ENCODE measurements at regions not wholly inside any gene's neighbourhood (a gene's known extent, or its start where the extent isn't known, plus 50 kb on each side); places are given as distances from the start of the nearest gene placed in this dataset.

GRCh38 chr4:180951312-180951711 is 1291.9 kb upstream of the TENM3 start:
- H3K4me3 ChIP-seq (replicated peaks in 1 of 3; ENCODE audit: low read depth in 2 of 3, low read length in 3 of 3): no peak overlapping the region
- no peak for DNase-seq
- intact Hi-C loops (cut with micrococcal nuclease): no loop called here
- H3K27me3 Mint-ChIP-seq (ENCODE audit: low read depth in 3 of 3): no peaks in the 10 kb centered on the region
- WGBS (ENCODE audit: insufficient coverage): no CpG with 5 or more reads among the region's 2 CpGs
- no peak overlapping the region for H2AFZ ChIP-seq (ENCODE audit: insufficient read depth, low read depth, low read length, poor library complexity, severe bottlenecking)
- no peaks in the 10 kb centered on the region for H4K20me1 ChIP-seq (ENCODE audit: insufficient read depth, low read length)
- TF ChIP-seq CTCF (IDR thresholded peaks at IDR 0.05): no peak
- no peak overlapping the region for H3K9ac ChIP-seq (ENCODE audit: insufficient read depth, low read length, poor library complexity, severe bottlenecking)
- no peaks in the 10 kb centered on the region for H3K36me3 Mint-ChIP-seq
- no peak overlapping the region for H3K27ac Mint-ChIP-seq
- no peaks in the 10 kb centered on the region for H3K4me1 ChIP-seq (ENCODE audit: control insufficient read depth in 1 of 2, insufficient read depth in 2 of 2, low read length in 2 of 2)
- H3K27me3 ChIP-seq (ENCODE audit: control insufficient read depth in 2 of 2, insufficient read depth in 2 of 2, low read length in 2 of 2): no peaks in the 10 kb centered on the region
- H3K27ac ChIP-seq (ENCODE audit: low read depth in 1 of 2, low read length in 2 of 2): no peak overlapping the region
- no peaks in the 10 kb centered on the region for H3K36me3 ChIP-seq (replicated peaks in 1 of 2; ENCODE audit: control insufficient read depth in 1 of 2, insufficient read depth in 2 of 2, low read length in 2 of 2)
- no peaks in the 10 kb centered on the region for H3K4me1 Mint-ChIP-seq
- no peaks in the 10 kb centered on the region for H3K9me3 Mint-ChIP-seq
- no peak overlapping the region for H3K4me3 Mint-ChIP-seq
- no peak overlapping the region for H3K4me2 ChIP-seq (replicated peaks; ENCODE audit: extremely low read depth, low read length, poor library complexity, severe bottlenecking)
- no peaks in the 10 kb centered on the region for H3K9me3 ChIP-seq (replicated peaks in 1 of 2; ENCODE audit: control insufficient read depth in 1 of 2, insufficient read depth in 1 of 2, low read length in 2 of 2)
- H3K79me2 ChIP-seq (ENCODE audit: insufficient read depth, low read length): no peaks in the 10 kb centered on the region

- no peaks in the 10 kb centered on the region for H3K36me3 ChIP-seq (replicated peaks in 1 of 2; ENCODE audit: control insufficient read depth in 1 of 2, insufficient read depth in 2 of 2, low read length in 2 of 2)
- no peaks in the 10 kb centered on the region for H3K4me1 ChIP-seq (ENCODE audit: control insufficient read depth in 1 of 2, insufficient read depth in 2 of 2, low read length in 2 of 2)
- WGBS (ENCODE audit: insufficient coverage): no CpG with 5 or more reads among the region's 4 CpGs
- no peak overlapping the region for H3K27ac ChIP-seq (ENCODE audit: low read depth in 1 of 2, low read length in 2 of 2)
- Mint-ChIP-seq H3K27me3 (ENCODE audit: low read depth in 3 of 3) (no peaks in the 10 kb centered on the region), H3K9me3 (no peaks in the 10 kb centered on the region), H3K4me3 (no peak overlapping the region), H3K36me3 (no peaks in the 10 kb centered on the region), H3K27ac (no peak overlapping the region), H3K4me1 (no peaks in the 10 kb centered on the region)
- no peak overlapping the region for H3K4me3 ChIP-seq (replicated peaks in 1 of 3; ENCODE audit: low read depth in 2 of 3, low read length in 3 of 3)
- intact Hi-C loops (cut with micrococcal nuclease): no loop called here
- no peak overlapping the region for H3K4me2 ChIP-seq (replicated peaks; ENCODE audit: extremely low read depth, low read length, poor library complexity, severe bottlenecking)
- no peaks in the 10 kb centered on the region for H3K27me3 ChIP-seq (ENCODE audit: control insufficient read depth in 2 of 2, insufficient read depth in 2 of 2, low read length in 2 of 2)
- no peaks in the 10 kb centered on the region for H3K9me3 ChIP-seq (replicated peaks in 1 of 2; ENCODE audit: control insufficient read depth in 1 of 2, insufficient read depth in 1 of 2, low read length in 2 of 2)
- no peaks in the 10 kb centered on the region for H4K20me1 ChIP-seq (ENCODE audit: insufficient read depth, low read length)
- H2AFZ ChIP-seq (ENCODE audit: insufficient read depth, low read depth, low read length, poor library complexity, severe bottlenecking): no peak overlapping the region
- no peak for DNase-seq
- TF ChIP-seq CTCF (IDR thresholded peaks at IDR 0.05): no peak
- H3K79me2 ChIP-seq (ENCODE audit: insufficient read depth, low read length): no peaks in the 10 kb centered on the region
- no peak overlapping the region for H3K9ac ChIP-seq (ENCODE audit: insufficient read depth, low read length, poor library complexity, severe bottlenecking)
Measured at GRCh38 chr4:180953572-180953971, 1289.6 kb upstream of the TENM3 start.

Measured in CD14-positive monocyte (primary cell).